Caco-2 (cell line): ENCODE measurements at regions not wholly inside any gene's neighbourhood (a gene's known extent, or its start where the extent isn't known, plus 50 kb on each side); places are given as distances from the start of the nearest gene placed in this dataset.

Experiments used
- BruUV-seq: library from RNA; stranded (reverse); fragments of 400-500 nt; replicated peaks from 2 replicates; lab custom pipeline; 2021; lab: Mats Ljungman, UMichigan
- CTCF ChIA-PET: fragments of 300-600 bp; sonication (Branson Sonifier 250); formaldehyde crosslinking; loops from one replicate; lab custom pipeline; 2022; ENCODE audit warnings: antibody characterized with exemption; lab: Charles Lee
- POLR2A ChIA-PET: fragments of 300-600 bp; sonication (Branson Sonifier 250); formaldehyde crosslinking; loops from one replicate; lab custom pipeline; 2022; ENCODE audit warnings: antibody characterized with exemption; lab: Charles Lee
- DNase-seq, 2 experiments: peaks; one replicate each; pipeline versions ENCODE4 v3.0.0 to v3.0.0-alpha.2; 2020 to 2022
- H3K27me3 ChIP-seq: replicated peaks from 2 replicates; pipeline ENCODE4 v1.6.0; 2011; ENCODE audit warnings: low read length; ENCODE audit not compliant: control insufficient read depth, insufficient read depth
- H3K36me3 ChIP-seq: 2 replicates; pipeline ENCODE4 v1.5.1; 2011; ENCODE audit warnings: low read length; ENCODE audit not compliant: control insufficient read depth, insufficient read depth
- H3K4me1 ChIP-seq: fragments of 250-450 bp; sonication (Bioruptor Pico); 2 replicates; pipeline ENCODE4 v1.5.1; 2020; ENCODE audit warnings: mild to moderate bottlenecking
- H3K4me3 ChIP-seq: 2 replicates; pipeline ENCODE4 v1.5.1; 2011; ENCODE audit warnings: low read depth, mild to moderate bottlenecking, control low read depth, low read length
- H3K9me3 ChIP-seq: fragments of 250-450 bp; sonication (Bioruptor Pico); 2 replicates; pipeline ENCODE4 v1.5.1; 2020; ENCODE audit warnings: mild to moderate bottlenecking, moderate library complexity
- H3K27ac Mint-ChIP-seq: one replicate; pipeline ENCODE4 v1.8.0; 2022; ENCODE audit warnings: mixed read lengths; ENCODE audit not compliant: unreplicated experiment
- H3K27me3 Mint-ChIP-seq: one replicate; pipeline ENCODE4 v1.8.0; 2022; ENCODE audit warnings: mixed read lengths; ENCODE audit not compliant: insufficient read depth, unreplicated experiment
- H3K36me3 Mint-ChIP-seq: one replicate; pipeline ENCODE4 v1.8.0; 2022; ENCODE audit warnings: mild to moderate bottlenecking, mixed read lengths; ENCODE audit not compliant: insufficient read depth, unreplicated experiment
- H3K4me1 Mint-ChIP-seq: one replicate; pipeline ENCODE4 v1.8.0; 2022; ENCODE audit warnings: low read depth, mixed read lengths; ENCODE audit not compliant: unreplicated experiment
- H3K4me3 Mint-ChIP-seq: one replicate; pipeline ENCODE4 v1.8.0; 2022; ENCODE audit warnings: mild to moderate bottlenecking, moderate library complexity, mixed read lengths; ENCODE audit not compliant: unreplicated experiment
- H3K9me3 Mint-ChIP-seq: one replicate; pipeline ENCODE4 v1.8.0; 2022; ENCODE audit warnings: mixed read lengths; ENCODE audit not compliant: unreplicated experiment
- CTCF ChIP-seq, 2 experiments: fragments of 200-600 bp in 1 of 2; IDR thresholded peaks; 1 replicate in 1 of 2; 2 replicates in 1 of 2; pipeline versions ENCODE4 v1.5.1 to v1.8.0; 2011 to 2022; ENCODE audit warnings: antibody characterized with exemption in 1 of 2, control low read depth in 1 of 2, inconsistent platforms in 1 of 2, low read depth in 1 of 2, low read length in 1 of 2, mild to moderate bottlenecking in 1 of 2, moderate library complexity in 1 of 2; ENCODE audit not compliant: insufficient read depth in 1 of 2, severe bottlenecking in 1 of 2, unreplicated experiment in 1 of 2
- intact Hi-C: fragments of 100-400 bp; cut with micrococcal nuclease; formaldehyde crosslinking; loops from one replicate; pipeline ENCODE4 v1.10.0; 2022; ENCODE audit not compliant: unreplicated experiment

- no peaks in the 10 kb centered on the region for H3K9me3 ChIP-seq
- Mint-ChIP-seq H3K27ac (no peak overlapping the region), H3K4me3 (no peak overlapping the region), H3K36me3 (no peaks in the 10 kb centered on the region), H3K9me3 (no peaks in the 10 kb centered on the region), H3K27me3 (no peaks in the 10 kb centered on the region), H3K4me1 (peaks cover 23% of the 10 kb centered on the region)
- H3K27me3 ChIP-seq = no peaks in the 10 kb centered on the region
- DNase-seq = no peak
- no peaks in the 10 kb centered on the region for H3K36me3 ChIP-seq
- TF ChIP-seq CTCF (IDR thresholded peaks at IDR 0.05; ENCODE audit: insufficient read depth in 1 of 2, low read depth in 1 of 2, low read length in 1 of 2, severe bottlenecking in 1 of 2, unreplicated experiment in 1 of 2) = no peak
- intact Hi-C loops = no loop called here
- ChIA-PET POLR2A (interaction anchor here (0.6 kb wide), 1 partner anchor 319 kb away, joined by 3 read pairs; no protein-coding TSS in a partner anchor), CTCF (no interaction called here)
- BruUV-seq = no TSS peak
- no peak overlapping the region for H3K4me3 ChIP-seq
- peaks cover 9% of the 10 kb centered on the region for H3K4me1 ChIP-seq
These were observed 584.4 kb downstream of the INHBA start for GRCh38 chr7:41118486-41118885.

GRCh38 chr7:41117431-41117830 lies 585.5 kb downstream of the INHBA start:
- CTCF ChIA-PET = no interaction called here
- H3K27me3 Mint-ChIP-seq = no peaks in the 10 kb centered on the region
- intact Hi-C loops = no loop called here
- no TSS peak for BruUV-seq
- no peak for DNase-seq
- H3K4me1 Mint-ChIP-seq = peaks cover 12% of the 10 kb centered on the region
- Histone ChIP-seq H3K4me3 (no peak overlapping the region), H3K4me1 (no peaks in the 10 kb centered on the region; the same call in 1 of the 2 replicates), H3K27me3 (no peaks in the 10 kb centered on the region), H3K36me3 (no peaks in the 10 kb centered on the region), H3K9me3 (no peaks in the 10 kb centered on the region)
- no peak overlapping the region for H3K27ac Mint-ChIP-seq
- TF ChIP-seq CTCF (IDR thresholded peaks at IDR 0.05; ENCODE audit: insufficient read depth in 1 of 2, low read depth in 1 of 2, low read length in 1 of 2, severe bottlenecking in 1 of 2, unreplicated experiment in 1 of 2) = no peak
- H3K9me3 Mint-ChIP-seq = no peaks in the 10 kb centered on the region
- no peak overlapping the region for H3K4me3 Mint-ChIP-seq
- POLR2A ChIA-PET = no interaction called here
- no peaks in the 10 kb centered on the region for H3K36me3 Mint-ChIP-seq

GRCh38 chr7:41116817-41117216 lies 586.1 kb downstream of the INHBA start:
- no peaks in the 10 kb centered on the region for H3K9me3 ChIP-seq
- intact Hi-C loops = no loop called here
- H3K36me3 Mint-ChIP-seq = no peaks in the 10 kb centered on the region
- H3K4me3 ChIP-seq = no peak overlapping the region
- POLR2A ChIA-PET = no interaction called here
- no peaks in the 10 kb centered on the region for H3K36me3 ChIP-seq
- DNase-seq = no peak
- no peaks in the 10 kb centered on the region for H3K9me3 Mint-ChIP-seq
- no TSS peak for BruUV-seq
- H3K27ac Mint-ChIP-seq = no peak overlapping the region
- no peak overlapping the region for H3K4me3 Mint-ChIP-seq
- peaks cover 10% of the 10 kb centered on the region for H3K4me1 Mint-ChIP-seq
- no peak for TF ChIP-seq CTCF (IDR thresholded peaks at IDR 0.05; ENCODE audit: insufficient read depth in 1 of 2, low read depth in 1 of 2, low read length in 1 of 2, severe bottlenecking in 1 of 2, unreplicated experiment in 1 of 2)
- CTCF ChIA-PET = no interaction called here
- no peaks in the 10 kb centered on the region for H3K27me3 ChIP-seq
- H3K4me1 ChIP-seq = no peaks in the 10 kb centered on the region; the same call in 1 of the 2 replicates
- H3K27me3 Mint-ChIP-seq = no peaks in the 10 kb centered on the region
